22Rv1 (cell line): ENCODE measurements at regions not wholly inside any gene's neighbourhood (a gene's known extent, or its start where the extent isn't known, plus 50 kb on each side); places are given as distances from the start of the nearest gene placed in this dataset.

Experiments
- ZFX ChIP-seq: fragments of 450-650 bp; IDR thresholded peaks from 2 replicates; pipeline ENCODE4 v1.6.1; 2017; ENCODE audit warnings: antibody characterized with exemption, borderline replicate concordance
- TF ChIP-seq, protein P1 (sequence below): fragments of 450-650 bp; IDR thresholded peaks from 2 replicates; pipeline ENCODE4 v1.5.1; 2017; ENCODE audit warnings: mild to moderate bottlenecking

GRCh38 chr18:59763541-59764136, 66.4 kb upstream of the CCBE1 start:
- TF ChIP-seq, protein P1, sequence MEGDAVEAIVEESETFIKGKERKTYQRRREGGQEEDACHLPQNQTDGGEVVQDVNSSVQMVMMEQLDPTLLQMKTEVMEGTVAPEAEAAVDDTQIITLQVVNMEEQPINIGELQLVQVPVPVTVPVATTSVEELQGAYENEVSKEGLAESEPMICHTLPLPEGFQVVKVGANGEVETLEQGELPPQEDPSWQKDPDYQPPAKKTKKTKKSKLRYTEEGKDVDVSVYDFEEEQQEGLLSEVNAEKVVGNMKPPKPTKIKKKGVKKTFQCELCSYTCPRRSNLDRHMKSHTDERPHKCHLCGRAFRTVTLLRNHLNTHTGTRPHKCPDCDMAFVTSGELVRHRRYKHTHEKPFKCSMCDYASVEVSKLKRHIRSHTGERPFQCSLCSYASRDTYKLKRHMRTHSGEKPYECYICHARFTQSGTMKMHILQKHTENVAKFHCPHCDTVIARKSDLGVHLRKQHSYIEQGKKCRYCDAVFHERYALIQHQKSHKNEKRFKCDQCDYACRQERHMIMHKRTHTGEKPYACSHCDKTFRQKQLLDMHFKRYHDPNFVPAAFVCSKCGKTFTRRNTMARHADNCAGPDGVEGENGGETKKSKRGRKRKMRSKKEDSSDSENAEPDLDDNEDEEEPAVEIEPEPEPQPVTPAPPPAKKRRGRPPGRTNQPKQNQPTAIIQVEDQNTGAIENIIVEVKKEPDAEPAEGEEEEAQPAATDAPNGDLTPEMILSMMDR = no peak
- TF ChIP-seq ZFX = no peak
